ENCODE measurements at regions not wholly inside any gene's neighbourhood (a gene's known extent, or its start where the extent isn't known, plus 50 kb on each side); places are given as distances from the start of the nearest gene placed in this dataset.

DNA sequence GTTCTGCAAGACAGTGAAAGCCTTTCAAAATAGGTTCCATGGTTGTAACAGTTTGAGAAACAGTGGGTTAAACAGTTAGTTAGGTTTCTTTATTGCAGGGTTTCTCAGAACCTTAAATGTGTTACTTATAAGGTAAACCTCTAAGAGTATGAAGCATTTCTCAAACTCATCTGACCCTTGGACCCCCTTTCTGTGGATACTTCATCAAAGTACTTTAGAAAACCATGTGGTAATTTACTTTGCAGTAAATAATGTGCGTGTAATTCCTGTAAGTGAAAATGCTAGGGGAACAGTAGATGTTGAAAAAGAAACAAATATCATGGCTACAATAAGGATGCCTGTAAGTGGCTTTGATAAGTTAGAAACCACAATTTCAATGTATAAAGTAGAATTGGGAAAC, 354.6 kb upstream of the RARB start:
- Histone ChIP-seq H3K4me1 (ENCODE audit: control insufficient read depth, insufficient read depth, low read length) (no peaks in the 10 kb centered on the region), H3K36me3 (ENCODE audit: control insufficient read depth, insufficient read depth, low read length) (no peaks in the 10 kb centered on the region), H3K9me3 (ENCODE audit: control insufficient read depth, insufficient read depth, low read depth, low read length) (no peaks in the 10 kb centered on the region), H3K27ac (ENCODE audit: low read length) (no peak overlapping the region), H3K4me3 (ENCODE audit: low read depth in 2 of 2, low read length in 2 of 2) (no peak overlapping the region), H3K27me3 (ENCODE audit: control insufficient read depth, insufficient read depth, low read length) (no peaks in the 10 kb centered on the region)
- in situ Hi-C loops (cut with HindIII; ENCODE audit: low pct_unique_long_range_greater_than_20kb, low sequenced_read_pairs) (no loop called here), intact Hi-C loops (cut with micrococcal nuclease; ENCODE audit: unreplicated experiment) (no loop called here)
- CTCF ChIA-PET, result no interaction called here
- POLR2A ChIA-PET, result no interaction called here
- no TSS peak for BruUV-seq (replicated peaks)
- DNase-seq (ENCODE audit: low read depth, low spot score) (no peak), ATAC-seq (no peak)
- no peak for TF ChIP-seq TCF7L2 (IDR thresholded peaks at IDR 0.05; ENCODE audit: low read depth, low read length)
- TF ChIP-seq, protein P1, sequence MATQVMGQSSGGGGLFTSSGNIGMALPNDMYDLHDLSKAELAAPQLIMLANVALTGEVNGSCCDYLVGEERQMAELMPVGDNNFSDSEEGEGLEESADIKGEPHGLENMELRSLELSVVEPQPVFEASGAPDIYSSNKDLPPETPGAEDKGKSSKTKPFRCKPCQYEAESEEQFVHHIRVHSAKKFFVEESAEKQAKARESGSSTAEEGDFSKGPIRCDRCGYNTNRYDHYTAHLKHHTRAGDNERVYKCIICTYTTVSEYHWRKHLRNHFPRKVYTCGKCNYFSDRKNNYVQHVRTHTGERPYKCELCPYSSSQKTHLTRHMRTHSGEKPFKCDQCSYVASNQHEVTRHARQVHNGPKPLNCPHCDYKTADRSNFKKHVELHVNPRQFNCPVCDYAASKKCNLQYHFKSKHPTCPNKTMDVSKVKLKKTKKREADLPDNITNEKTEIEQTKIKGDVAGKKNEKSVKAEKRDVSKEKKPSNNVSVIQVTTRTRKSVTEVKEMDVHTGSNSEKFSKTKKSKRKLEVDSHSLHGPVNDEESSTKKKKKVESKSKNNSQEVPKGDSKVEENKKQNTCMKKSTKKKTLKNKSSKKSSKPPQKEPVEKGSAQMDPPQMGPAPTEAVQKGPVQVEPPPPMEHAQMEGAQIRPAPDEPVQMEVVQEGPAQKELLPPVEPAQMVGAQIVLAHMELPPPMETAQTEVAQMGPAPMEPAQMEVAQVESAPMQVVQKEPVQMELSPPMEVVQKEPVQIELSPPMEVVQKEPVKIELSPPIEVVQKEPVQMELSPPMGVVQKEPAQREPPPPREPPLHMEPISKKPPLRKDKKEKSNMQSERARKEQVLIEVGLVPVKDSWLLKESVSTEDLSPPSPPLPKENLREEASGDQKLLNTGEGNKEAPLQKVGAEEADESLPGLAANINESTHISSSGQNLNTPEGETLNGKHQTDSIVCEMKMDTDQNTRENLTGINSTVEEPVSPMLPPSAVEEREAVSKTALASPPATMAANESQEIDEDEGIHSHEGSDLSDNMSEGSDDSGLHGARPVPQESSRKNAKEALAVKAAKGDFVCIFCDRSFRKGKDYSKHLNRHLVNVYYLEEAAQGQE (IDR thresholded peaks at IDR 0.05; ENCODE audit: insufficient read depth in 1 of 2, low read depth in 2 of 2, low read length in 1 of 2), result no peak
- no peak for TF ChIP-seq SIN3A (IDR thresholded peaks at IDR 0.05; ENCODE audit: borderline replicate concordance, insufficient read depth, low read depth, low read length)
- TF ChIP-seq, protein P2, sequence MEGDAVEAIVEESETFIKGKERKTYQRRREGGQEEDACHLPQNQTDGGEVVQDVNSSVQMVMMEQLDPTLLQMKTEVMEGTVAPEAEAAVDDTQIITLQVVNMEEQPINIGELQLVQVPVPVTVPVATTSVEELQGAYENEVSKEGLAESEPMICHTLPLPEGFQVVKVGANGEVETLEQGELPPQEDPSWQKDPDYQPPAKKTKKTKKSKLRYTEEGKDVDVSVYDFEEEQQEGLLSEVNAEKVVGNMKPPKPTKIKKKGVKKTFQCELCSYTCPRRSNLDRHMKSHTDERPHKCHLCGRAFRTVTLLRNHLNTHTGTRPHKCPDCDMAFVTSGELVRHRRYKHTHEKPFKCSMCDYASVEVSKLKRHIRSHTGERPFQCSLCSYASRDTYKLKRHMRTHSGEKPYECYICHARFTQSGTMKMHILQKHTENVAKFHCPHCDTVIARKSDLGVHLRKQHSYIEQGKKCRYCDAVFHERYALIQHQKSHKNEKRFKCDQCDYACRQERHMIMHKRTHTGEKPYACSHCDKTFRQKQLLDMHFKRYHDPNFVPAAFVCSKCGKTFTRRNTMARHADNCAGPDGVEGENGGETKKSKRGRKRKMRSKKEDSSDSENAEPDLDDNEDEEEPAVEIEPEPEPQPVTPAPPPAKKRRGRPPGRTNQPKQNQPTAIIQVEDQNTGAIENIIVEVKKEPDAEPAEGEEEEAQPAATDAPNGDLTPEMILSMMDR (IDR thresholded peaks at IDR 0.05), result no peak
- TF ChIP-seq POLR2AphosphoS5 (IDR thresholded peaks at IDR 0.05; ENCODE audit: low read depth, low read length), result no peak

DNA sequence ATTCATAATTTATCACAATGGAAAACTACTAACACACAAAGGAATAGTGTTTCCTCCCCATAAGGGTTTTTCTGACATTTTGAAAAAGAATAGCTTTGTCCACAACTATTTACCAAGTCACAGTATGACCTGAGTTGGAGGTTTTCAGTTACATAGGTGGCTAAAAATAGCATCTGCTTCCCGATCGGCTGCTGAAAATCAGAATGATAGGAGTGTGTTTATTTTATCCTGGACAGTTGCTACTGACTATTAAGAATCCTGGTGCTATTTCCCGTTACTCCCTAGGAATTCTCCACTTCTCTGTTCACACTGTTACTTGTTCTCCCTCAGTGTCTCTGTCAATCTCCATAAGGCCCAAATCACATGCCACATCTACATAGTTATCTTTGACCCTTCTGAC, 353.9 kb upstream of the RARB start:
- in situ Hi-C loops (cut with HindIII; ENCODE audit: low pct_unique_long_range_greater_than_20kb, low sequenced_read_pairs), result no loop called here
- no peak overlapping the region for H3K27ac ChIP-seq (ENCODE audit: low read length)
- CTCF ChIA-PET, result no interaction called here

More for the DNA sequence above, 353.9 kb upstream of the RARB start:
- intact Hi-C loops (cut with micrococcal nuclease; ENCODE audit: unreplicated experiment), result no loop called here
- ATAC-seq (no peak), DNase-seq (ENCODE audit: low read depth, low spot score) (no peak)
- H3K9me3 ChIP-seq (ENCODE audit: control insufficient read depth, insufficient read depth, low read depth, low read length), result no peaks in the 10 kb centered on the region
- no peaks in the 10 kb centered on the region for H3K27me3 ChIP-seq (ENCODE audit: control insufficient read depth, insufficient read depth, low read length)
- H3K4me1 ChIP-seq (ENCODE audit: control insufficient read depth, insufficient read depth, low read length), result no peaks in the 10 kb centered on the region
- POLR2A ChIA-PET, result no interaction called here
- TF ChIP-seq, protein P2 (IDR thresholded peaks at IDR 0.05), result no peak
- TF ChIP-seq SIN3A (IDR thresholded peaks at IDR 0.05; ENCODE audit: borderline replicate concordance, insufficient read depth, low read depth, low read length) (no peak), POLR2AphosphoS5 (IDR thresholded peaks at IDR 0.05; ENCODE audit: low read depth, low read length) (no peak), TCF7L2 (IDR thresholded peaks at IDR 0.05; ENCODE audit: low read depth, low read length) (no peak)
- TF ChIP-seq, protein P1 (IDR thresholded peaks at IDR 0.05; ENCODE audit: insufficient read depth in 1 of 2, low read depth in 2 of 2, low read length in 1 of 2), result no peak
- BruUV-seq (replicated peaks), result no TSS peak
- no peak overlapping the region for H3K4me3 ChIP-seq (ENCODE audit: low read depth in 2 of 2, low read length in 2 of 2)
- no peaks in the 10 kb centered on the region for H3K36me3 ChIP-seq (ENCODE audit: control insufficient read depth, insufficient read depth, low read length)
